UCSD-AML1 (cell line): ENCODE measurements at regions not wholly inside any gene's neighbourhood (a gene's known extent, or its start where the extent isn't known, plus 50 kb on each side); places are given as distances from the start of the nearest gene placed in this dataset.

Source experiments
- DNase-seq: peaks from one replicate; lab custom pipeline; 2025; ENCODE audit not compliant: unreplicated experiment; lab: John Stamatoyannopoulos, UW

- DNase-seq = no peak
Observed at GRCh38 chr4:156596706-156597329, 374.8 kb downstream of the PDGFC start.

DNA sequence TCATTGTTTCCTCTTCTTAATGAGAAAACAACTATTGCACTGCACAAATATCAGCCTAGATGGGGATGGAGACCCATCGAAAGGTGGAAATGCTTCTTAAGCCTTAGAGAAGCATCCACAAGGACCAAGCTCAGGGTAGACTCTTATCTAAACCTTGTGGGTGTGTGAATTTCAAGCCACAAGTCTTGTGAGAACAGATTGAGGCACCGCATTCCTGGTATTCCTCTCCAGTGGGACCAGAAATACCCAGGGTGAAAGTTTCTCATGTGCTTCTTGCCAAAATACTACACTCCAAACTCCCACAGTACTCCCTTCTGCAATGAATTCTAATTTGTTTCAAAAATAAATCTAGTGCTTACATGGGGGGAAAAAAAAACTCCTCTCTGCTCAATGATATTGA lies 375.6 kb downstream of the PDGFC start:
- no peak for DNase-seq

GRCh38 chr4:156595041-156595440 lies 376.6 kb downstream of the PDGFC start:
- DNase-seq = no peak

GRCh38 chr4:156594624-156595023 lies 377.0 kb downstream of the PDGFC start:
- no peak for DNase-seq

DNA sequence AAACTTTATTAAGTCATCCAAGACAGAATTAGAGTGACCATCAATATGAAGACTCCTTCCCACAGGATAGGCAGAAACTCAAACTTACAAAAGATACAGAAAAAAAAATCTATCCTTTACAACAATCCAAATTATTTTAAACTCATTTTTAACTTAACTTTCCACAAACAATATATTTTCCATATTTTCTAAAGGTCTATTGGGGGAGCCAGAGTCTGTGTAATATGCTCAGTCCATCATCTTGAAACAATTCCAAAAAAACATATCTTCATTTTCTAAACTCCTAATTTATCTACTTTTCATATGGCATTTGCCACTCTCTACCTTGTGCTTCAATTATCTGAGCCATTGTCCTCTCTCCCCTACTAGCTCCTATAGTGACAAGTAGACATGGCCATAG lies 378.1 kb downstream of the PDGFC start:
- DNase-seq = no peak

- no peak for DNase-seq
Observed at GRCh38 chr4:156591679-156592078, 379.9 kb downstream of the PDGFC start.

DNA sequence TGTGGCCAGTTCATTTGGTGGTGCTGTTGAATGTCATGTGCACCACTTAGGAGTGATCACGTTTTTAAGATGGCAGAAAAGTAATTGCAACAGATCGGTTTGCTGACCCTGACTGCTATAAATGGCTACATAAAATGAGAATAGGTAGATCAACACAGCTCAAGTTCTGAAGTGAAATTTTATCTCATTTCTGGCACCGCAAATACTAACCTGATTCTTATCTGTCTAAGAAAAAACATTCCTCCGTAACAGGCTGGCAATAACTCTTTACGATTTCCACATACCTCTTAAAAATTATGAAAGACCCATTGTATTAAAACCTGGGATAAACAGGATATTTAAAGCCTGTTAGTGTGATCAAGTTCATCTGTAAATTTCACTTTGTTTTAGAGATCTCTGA lies 387.5 kb downstream of the PDGFC start:
- no peak for DNase-seq

GRCh38 chr4:156583265-156583664 lies 388.3 kb downstream of the PDGFC start:
- no peak for DNase-seq

- DNase-seq = no peak
Observed at GRCh38 chr4:156581282-156582063, 390.1 kb downstream of the PDGFC start.

GRCh38 chr4:156578713-156579112 lies 392.9 kb downstream of the PDGFC start:
- no peak for DNase-seq

DNA sequence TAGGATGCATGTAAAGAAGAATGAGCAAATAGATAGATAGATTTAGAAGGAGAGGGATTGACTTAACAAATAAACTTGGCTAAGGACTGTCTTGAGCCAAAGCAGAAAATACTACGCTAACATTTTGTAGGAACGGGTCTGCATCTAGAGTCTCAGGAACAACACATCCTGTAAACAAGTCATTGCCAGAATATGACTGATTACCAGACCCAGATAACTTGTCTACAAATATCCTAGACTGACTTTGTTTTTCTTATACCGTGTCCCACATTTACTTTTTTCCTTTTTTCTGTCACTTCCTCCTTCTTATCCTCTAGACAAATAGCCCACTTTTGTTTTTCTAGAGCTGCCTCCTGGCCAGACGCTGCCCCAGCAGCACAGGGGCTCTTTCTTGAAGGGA lies 393.6 kb downstream of the PDGFC start:
- DNase-seq = no peak

GRCh38 chr4:156576946-156577345 lies 394.7 kb downstream of the PDGFC start:
- no peak for DNase-seq

DNA sequence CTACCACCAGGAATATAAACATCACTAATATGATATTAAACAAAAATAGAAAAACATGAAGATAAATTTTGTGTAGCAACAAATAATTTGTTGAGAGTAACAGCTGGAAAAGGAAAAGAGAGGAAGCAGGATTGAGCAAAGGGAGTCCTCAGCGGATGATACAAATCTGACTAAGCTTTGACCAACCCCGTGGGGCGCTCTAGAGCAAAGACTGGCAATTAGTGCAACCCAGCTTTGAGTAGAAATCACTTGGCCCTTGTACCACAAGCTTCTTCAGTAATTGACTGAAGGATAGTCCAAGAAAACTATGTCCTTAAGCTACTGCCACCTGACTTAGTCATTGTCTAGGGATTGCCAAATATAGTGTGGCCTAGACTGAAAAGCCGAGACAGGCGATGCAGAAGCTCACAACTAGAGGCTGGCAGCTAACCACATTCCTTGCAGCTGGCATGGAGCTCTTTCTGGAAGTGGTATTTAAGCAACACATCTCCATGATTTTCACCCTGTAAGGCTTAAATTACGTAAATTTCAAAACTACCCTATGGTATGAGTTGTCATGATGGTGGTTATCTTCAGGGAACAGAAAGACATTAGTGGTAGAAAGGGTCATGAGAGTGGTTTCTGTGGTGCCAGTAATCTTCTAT lies 396.0 kb downstream of the PDGFC start:
- no peak for DNase-seq

DNA sequence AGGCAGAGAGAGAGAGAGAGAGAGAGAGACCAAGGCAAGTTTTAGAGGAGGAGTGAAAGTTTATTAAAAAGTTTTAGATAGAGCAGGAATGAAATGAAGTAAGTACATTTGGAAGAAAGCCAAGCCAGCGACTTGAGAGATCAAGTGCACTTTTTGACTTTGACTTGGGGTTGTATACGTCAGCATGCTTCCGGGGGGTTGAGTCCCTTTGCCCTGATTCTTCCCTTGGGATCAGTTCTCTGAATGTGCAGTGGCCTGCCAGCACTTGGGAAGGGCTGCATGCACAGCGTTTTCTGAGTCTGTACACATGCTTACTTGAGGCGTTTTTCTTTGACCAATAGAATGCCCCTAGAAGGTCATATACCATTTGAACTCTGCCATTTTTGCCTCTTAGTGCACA lies 400.5 kb downstream of the PDGFC start:
- no peak for DNase-seq

GRCh38 chr4:156569535-156569934 lies 402.1 kb downstream of the PDGFC start:
- DNase-seq = no peak

DNA sequence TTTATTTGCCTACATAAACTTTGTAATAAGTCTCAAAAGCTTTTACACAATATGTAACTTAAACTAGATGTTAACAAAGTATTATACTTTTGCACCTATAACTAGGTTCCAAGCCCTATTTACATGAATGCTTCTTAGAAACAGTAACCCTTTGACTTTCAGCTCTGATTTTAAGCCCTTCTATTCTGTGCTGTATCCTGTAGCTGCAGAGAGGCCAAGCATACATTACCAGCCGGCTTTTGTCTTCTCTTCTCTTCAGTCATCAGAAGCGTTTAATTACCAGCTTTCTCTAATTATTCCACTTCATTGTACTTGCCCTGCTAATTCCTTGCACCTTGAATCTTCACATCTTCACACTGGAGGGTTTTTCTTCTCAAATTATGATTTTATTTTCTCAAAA lies 403.1 kb downstream of the PDGFC start:
- DNase-seq = no peak

- no peak for DNase-seq
Observed at GRCh38 chr4:156568041-156568440, 403.6 kb downstream of the PDGFC start.

GRCh38 chr4:156560701-156561100 lies 410.9 kb downstream of the PDGFC start:
- DNase-seq = no peak

DNA sequence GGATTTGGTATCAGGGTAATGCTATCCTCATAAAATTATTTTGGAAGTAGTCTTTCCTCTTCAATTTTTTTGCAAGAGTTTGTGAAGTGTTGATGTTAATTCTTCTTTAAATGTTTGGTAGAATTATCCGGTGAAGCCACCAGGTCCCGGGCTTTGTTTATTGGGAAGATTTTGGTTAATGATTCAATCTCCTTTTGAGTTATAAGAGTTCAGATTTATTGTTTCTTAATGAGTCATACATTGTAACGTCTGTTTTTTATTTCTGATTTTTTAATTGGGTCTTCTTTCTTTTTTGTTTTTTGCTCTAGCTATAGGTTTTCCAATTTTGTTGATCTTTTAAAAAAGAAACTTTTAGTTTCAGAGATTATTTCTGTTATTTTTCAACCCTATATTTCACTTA lies 412.3 kb downstream of the PDGFC start:
- DNase-seq = no peak

DNA sequence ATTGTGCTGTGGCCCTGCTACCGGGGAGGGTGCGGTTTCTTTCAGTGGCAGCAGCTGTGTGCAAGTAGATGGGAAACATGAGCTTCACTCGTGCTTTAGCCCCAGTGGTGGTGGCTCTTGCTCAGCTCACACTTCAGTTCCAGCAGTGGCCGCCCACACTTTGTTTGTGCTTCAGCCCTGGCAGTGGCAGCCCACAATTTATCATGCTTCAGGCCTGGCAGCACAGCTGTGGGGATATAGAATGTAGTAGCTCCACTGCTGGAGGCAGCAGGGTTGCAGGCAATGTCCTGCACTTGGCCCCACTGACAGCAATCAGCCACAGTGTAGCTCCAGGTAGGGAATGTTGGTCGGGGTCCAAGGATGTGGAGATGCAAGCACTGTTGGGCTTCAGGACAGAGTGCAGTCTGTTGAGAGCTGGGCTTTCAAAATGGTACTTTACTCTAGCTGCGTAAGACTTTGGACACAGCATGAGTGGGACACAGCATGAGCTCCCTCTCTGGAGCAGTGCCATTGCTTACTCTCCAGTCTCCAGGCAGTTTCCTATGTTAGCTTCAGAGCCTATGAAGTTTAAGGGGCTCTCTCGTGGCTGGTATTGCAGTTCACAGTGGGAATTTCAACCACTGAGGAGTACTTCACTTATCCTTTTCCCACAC lies 413.1 kb downstream of the PDGFC start:
- DNase-seq = no peak

DNA sequence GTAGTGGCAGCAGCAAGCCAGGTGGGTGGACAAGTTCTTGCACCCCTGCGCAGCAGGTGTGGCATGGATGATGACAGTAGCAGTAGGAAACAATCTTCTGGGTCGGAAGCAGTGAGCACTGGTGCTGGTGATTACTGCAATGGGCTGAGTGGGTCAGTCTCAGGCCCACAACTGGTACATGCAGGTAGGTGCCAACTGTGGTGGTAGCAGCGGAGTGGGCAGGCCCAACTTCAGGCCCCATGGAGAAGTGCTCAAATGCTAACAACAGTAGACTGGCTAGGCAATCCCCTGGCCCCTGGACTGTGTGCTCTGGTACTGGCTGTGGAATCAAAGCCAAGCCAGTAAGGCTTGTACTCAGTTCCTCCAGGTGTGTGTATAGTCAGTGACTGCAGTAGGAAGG lies 413.7 kb downstream of the PDGFC start:
- DNase-seq = no peak

DNA sequence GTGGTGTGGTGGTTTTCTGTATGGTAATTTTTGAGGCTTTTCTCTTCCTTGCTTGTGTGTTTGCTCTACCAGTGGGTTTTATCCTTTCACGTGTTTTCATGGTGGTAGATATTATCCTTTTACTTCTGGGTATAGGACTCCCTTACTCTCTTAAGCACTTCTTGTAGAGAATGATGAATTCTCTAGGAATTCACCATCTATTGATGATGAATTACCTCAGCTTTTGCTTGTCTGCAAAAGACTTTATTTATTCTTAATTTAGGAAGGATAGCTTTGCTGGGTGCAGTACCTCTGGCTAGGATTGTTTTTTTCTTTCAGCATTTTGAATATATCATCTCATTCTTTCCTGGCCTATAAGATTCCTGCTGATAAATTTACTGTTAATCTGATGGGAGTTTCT lies 415.3 kb downstream of the PDGFC start:
- DNase-seq = no peak
